GM12878 (cell line): ENCODE measurements at regions not wholly inside any gene's neighbourhood (a gene's known extent, or its start where the extent isn't known, plus 50 kb on each side); places are given as distances from the start of the nearest gene placed in this dataset.

Experiments
- ATAC-seq: fragments of 200-7000 bp; cut with Tn5 transposase; 3 replicates; pipeline ENCODE4 v1.9.1; 2020; ENCODE audit warnings: mild to moderate bottlenecking, moderate library complexity
- BruUV-seq: library from RNA; stranded (reverse); fragments of 400-500 nt; replicated peaks from 2 replicates; lab custom pipeline; 2021; lab: Mats Ljungman, UMichigan
- CTCF ChIA-PET: fragments of 300-600 bp; sonication (Branson Sonifier 250); formaldehyde crosslinking; extraction: SDS; loops from one replicate; lab custom pipeline; 2021; ENCODE audit warnings: inconsistent platforms; lab: Yijun Ruan, JAX
- POLR2A ChIA-PET: fragments of 350-600 bp; formaldehyde crosslinking; extraction: SDS; loops from one replicate; lab custom pipeline; 2021; ENCODE audit warnings: inconsistent platforms; lab: Charles Lee
- RAD21 ChIA-PET: fragments of 300-600 bp; sonication (Branson Sonifier 250); formaldehyde crosslinking; loops from one replicate; lab custom pipeline; 2023; ENCODE audit warnings: antibody characterized with exemption; ENCODE audit not compliant: unreplicated experiment; lab: Charles Lee
- SMC1A ChIA-PET: fragments of 300-600 bp; sonication (Branson Sonifier 250); formaldehyde crosslinking; loops from one replicate; lab custom pipeline; 2023; ENCODE audit not compliant: unreplicated experiment, uncharacterized antibody; lab: Charles Lee
- DNase-seq: peaks from one replicate; pipeline ENCODE4 v3.0.0-alpha.2; 2011; ENCODE audit warnings: low read depth, low spot score
- FAIRE-seq: peaks from 3 replicates; lab custom pipeline; 2011; peaks lifted over from hg19 to GRCh38; lab: Jason Lieb, UNC
- H2AFZ ChIP-seq: 2 replicates; pipeline ENCODE4 v1.6.0; 2011; ENCODE audit warnings: low read depth, low read length, control low read depth; ENCODE audit not compliant: control insufficient read depth
- H3K27ac ChIP-seq: 2 replicates; pipeline ENCODE4 v1.5.1; 2011; ENCODE audit warnings: control low read depth; ENCODE audit not compliant: control insufficient read depth, insufficient read depth
- H3K27me3 ChIP-seq, 2 experiments: replicated peaks in 1 of 2; 2 replicates each; pipeline versions ENCODE4 v1.6.0 to v1.6.1; 2011; ENCODE audit warnings: low read length in 1 of 2; ENCODE audit not compliant: control insufficient read depth in 2 of 2, insufficient read depth in 2 of 2
- H3K36me3 ChIP-seq, 2 experiments: 2 replicates each; pipeline ENCODE4 v1.5.1; 2011; ENCODE audit warnings: low read length in 1 of 2; ENCODE audit not compliant: control insufficient read depth in 2 of 2, insufficient read depth in 2 of 2
- H3K4me1 ChIP-seq: 2 replicates; pipeline ENCODE4 v1.6.1; 2011; ENCODE audit warnings: mild to moderate bottlenecking, low read length, moderate library complexity, mixed read lengths; ENCODE audit not compliant: control insufficient read depth, insufficient read depth
- H3K4me2 ChIP-seq: 2 replicates; pipeline ENCODE4 v1.6.0; 2011; ENCODE audit warnings: control low read depth; ENCODE audit not compliant: control insufficient read depth, insufficient read depth
- H3K4me3 ChIP-seq: fragments of 200-600 bp; sonication (generic); 2 replicates; pipeline ENCODE4 v1.5.1; 2016
- H3K79me2 ChIP-seq: 2 replicates; pipeline ENCODE4 v1.6.0; 2011; ENCODE audit warnings: low read length; ENCODE audit not compliant: control insufficient read depth, insufficient read depth
- H3K9ac ChIP-seq: 2 replicates; pipeline ENCODE4 v1.8.0; 2011; ENCODE audit warnings: low read length, control low read depth, mixed read lengths; ENCODE audit not compliant: control insufficient read depth, insufficient read depth
- H3K9me3 ChIP-seq: replicated peaks from 3 replicates; pipeline ENCODE4 v1.5.1; 2011; ENCODE audit warnings: mild to moderate bottlenecking, low read length; ENCODE audit not compliant: control insufficient read depth, insufficient read depth
- H4K20me1 ChIP-seq: 2 replicates; pipeline ENCODE4 v1.6.0; 2011; ENCODE audit not compliant: control insufficient read depth, insufficient read depth
- ASH2L ChIP-seq: fragments of 300-600, 200-600 bp; sonication (generic); IDR thresholded peaks from 2 replicates; pipeline ENCODE4 v1.6.1; 2017; ENCODE audit warnings: low read depth, mild to moderate bottlenecking, borderline replicate concordance
- ATF7 ChIP-seq: fragments of 450-650 bp; IDR thresholded peaks from 2 replicates; pipeline ENCODE4 v1.6.1; 2016; ENCODE audit warnings: low read depth, mild to moderate bottlenecking
- CBX5 ChIP-seq: sonication (generic); IDR thresholded peaks from 2 replicates; pipeline ENCODE4 v1.6.1; 2016; ENCODE audit warnings: low read depth, moderate library complexity, mild to moderate bottlenecking, inconsistent platforms
- NBN ChIP-seq: fragments of 450-650 bp; IDR thresholded peaks from 2 replicates; pipeline ENCODE4 v1.6.1; 2016
- POLR2AphosphoS2 ChIP-seq: IDR thresholded peaks from 2 replicates; pipeline ENCODE4 v1.6.1; 2011; ENCODE audit warnings: low read depth, mild to moderate bottlenecking, low read length, improper control_type of control experiment, moderate library complexity
- RBBP5 ChIP-seq: fragments of 200-600 bp; sonication (generic); conservative IDR thresholded peaks from 2 replicates; pipeline ENCODE4 v1.6.1; 2016
- TCF12 ChIP-seq: IDR thresholded peaks from 2 replicates; pipeline ENCODE4 v1.6.1; 2011; ENCODE audit warnings: low read depth, mild to moderate bottlenecking, low read length
- ZSCAN29 ChIP-seq: fragments of 450-650 bp; IDR thresholded peaks from 2 replicates; pipeline ENCODE4 v1.6.1; 2017; ENCODE audit warnings: mild to moderate bottlenecking, moderate library complexity
- WGBS: methylation state at CpG from one replicate; pipeline ENCODE4 v1.1.6; 2016; ENCODE audit warnings: low lambda C conversion rate; ENCODE audit not compliant: insufficient replicate concordance, insufficient coverage; ENCODE audit errors: missing lambda C conversion rate; 5-methylcytosine and 5-hydroxymethylcytosine counted together
- in situ Hi-C: fragments of 300-500 bp; cut with MboI; formaldehyde crosslinking; loops from 9 replicates; pipeline ENCODE4 v1.14.3; 2018; ENCODE audit warnings: mixed read lengths
- intact Hi-C: fragments of 100-400 bp; cut with micrococcal nuclease; formaldehyde crosslinking; loops from one replicate; pipeline ENCODE4 v1.14.2; 2022; ENCODE audit not compliant: unreplicated experiment
- TF ChIP-seq, protein P1 (sequence below): IDR thresholded peaks from 2 replicates; pipeline ENCODE4 v1.6.1; 2012; ENCODE audit warnings: improper control_type of control experiment, low read depth, low read length; ENCODE audit not compliant: insufficient replicate concordance
- TF ChIP-seq, protein P2 (sequence below): fragments of 150-350 bp; IDR thresholded peaks from 2 replicates; pipeline ENCODE4 v1.6.1; 2016; ENCODE audit warnings: low read depth, low read length
- TF ChIP-seq, protein P3 (sequence below): IDR thresholded peaks from 2 replicates; pipeline ENCODE4 v1.6.1; 2012; ENCODE audit warnings: low read length, inconsistent platforms
- TF ChIP-seq, protein P4 (sequence below): fragments of 450-650 bp; conservative IDR thresholded peaks from 2 replicates; pipeline ENCODE4 v1.6.1; 2017; ENCODE audit warnings: mild to moderate bottlenecking, moderate library complexity

DNA sequence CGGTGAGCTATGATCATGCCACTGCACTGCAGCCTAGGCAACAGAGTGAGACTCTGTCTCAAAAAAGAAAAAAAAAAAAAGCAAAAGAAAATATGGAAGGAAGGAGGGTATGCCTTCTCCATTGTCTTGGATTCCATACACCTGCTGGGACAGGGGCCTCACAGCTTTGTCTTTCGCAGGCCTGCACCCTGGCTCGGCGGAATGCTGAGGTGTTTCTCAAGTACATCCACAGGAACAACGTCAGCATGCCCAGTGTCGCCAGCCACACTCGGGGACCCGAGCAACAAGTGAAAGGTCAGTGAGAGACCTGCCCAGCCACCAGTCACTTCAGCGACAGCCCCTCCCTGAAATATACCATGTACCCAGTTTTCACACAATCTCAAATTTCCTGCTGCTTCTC is 288.5 kb upstream of the UMPS start (continued):
- TF ChIP-seq, protein P1, sequence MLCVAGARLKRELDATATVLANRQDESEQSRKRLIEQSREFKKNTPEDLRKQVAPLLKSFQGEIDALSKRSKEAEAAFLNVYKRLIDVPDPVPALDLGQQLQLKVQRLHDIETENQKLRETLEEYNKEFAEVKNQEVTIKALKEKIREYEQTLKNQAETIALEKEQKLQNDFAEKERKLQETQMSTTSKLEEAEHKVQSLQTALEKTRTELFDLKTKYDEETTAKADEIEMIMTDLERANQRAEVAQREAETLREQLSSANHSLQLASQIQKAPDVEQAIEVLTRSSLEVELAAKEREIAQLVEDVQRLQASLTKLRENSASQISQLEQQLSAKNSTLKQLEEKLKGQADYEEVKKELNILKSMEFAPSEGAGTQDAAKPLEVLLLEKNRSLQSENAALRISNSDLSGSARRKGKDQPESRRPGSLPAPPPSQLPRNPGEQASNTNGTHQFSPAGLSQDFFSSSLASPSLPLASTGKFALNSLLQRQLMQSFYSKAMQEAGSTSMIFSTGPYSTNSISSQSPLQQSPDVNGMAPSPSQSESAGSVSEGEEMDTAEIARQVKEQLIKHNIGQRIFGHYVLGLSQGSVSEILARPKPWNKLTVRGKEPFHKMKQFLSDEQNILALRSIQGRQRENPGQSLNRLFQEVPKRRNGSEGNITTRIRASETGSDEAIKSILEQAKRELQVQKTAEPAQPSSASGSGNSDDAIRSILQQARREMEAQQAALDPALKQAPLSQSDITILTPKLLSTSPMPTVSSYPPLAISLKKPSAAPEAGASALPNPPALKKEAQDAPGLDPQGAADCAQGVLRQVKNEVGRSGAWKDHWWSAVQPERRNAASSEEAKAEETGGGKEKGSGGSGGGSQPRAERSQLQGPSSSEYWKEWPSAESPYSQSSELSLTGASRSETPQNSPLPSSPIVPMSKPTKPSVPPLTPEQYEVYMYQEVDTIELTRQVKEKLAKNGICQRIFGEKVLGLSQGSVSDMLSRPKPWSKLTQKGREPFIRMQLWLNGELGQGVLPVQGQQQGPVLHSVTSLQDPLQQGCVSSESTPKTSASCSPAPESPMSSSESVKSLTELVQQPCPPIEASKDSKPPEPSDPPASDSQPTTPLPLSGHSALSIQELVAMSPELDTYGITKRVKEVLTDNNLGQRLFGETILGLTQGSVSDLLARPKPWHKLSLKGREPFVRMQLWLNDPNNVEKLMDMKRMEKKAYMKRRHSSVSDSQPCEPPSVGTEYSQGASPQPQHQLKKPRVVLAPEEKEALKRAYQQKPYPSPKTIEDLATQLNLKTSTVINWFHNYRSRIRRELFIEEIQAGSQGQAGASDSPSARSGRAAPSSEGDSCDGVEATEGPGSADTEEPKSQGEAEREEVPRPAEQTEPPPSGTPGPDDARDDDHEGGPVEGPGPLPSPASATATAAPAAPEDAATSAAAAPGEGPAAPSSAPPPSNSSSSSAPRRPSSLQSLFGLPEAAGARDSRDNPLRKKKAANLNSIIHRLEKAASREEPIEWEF = no peak

DNA sequence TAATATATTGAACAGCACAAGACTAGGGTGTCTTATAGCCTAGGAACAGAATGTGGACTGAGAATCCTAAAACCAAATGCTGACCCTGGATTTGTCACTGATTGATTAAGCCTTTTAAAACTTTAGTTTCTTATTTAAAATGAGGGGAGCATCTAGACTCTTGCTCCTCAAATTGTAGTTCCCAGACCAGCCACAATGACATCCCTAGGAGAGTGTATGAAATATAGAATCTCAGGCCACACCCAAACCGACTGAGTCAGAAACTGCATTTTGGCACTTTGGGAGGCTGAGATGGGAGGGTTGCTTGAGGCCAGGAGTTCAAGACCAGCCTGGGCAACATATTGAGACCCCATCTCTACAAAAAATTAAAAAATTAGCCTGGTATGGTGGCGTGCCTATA is 287.8 kb upstream of the UMPS start:
- CTCF ChIA-PET = interaction anchor here (3.1 kb wide), 1 partner anchor 26 kb away, joined by 10 read pairs; no protein-coding TSS in a partner anchor
- WGBS = 11% methylated on average over 2 of the region's 2 CpGs
- in situ Hi-C loops = no loop called here
- Histone ChIP-seq H3K4me1 (no peaks in the 10 kb centered on the region), H3K9ac (no peak overlapping the region), H3K27ac (no peak overlapping the region), H3K79me2 (no peaks in the 10 kb centered on the region), H3K4me2 (no peak overlapping the region), H3K9me3 (no peaks in the 10 kb centered on the region), H3K36me3 (no peaks in the 10 kb centered on the region), H2AFZ (no peak overlapping the region), H3K27me3 (no peaks in the 10 kb centered on the region; a peak in 1 of 4 replicates), H3K4me3 (no peak overlapping the region), H4K20me1 (no peaks in the 10 kb centered on the region)
- DNase-seq (no peak), FAIRE-seq (no peak), ATAC-seq (no peak)
- no TSS peak for BruUV-seq
- POLR2A ChIA-PET = no interaction called here
- SMC1A ChIA-PET = interaction anchor here (0.7 kb wide), 1 partner anchor 86 kb away, joined by 3 read pairs; no protein-coding TSS in a partner anchor
- RAD21 ChIA-PET = no interaction called here
- intact Hi-C loops = no loop called here
- no peak for TF ChIP-seq CBX5
- no peak for TF ChIP-seq ATF7
- no peak for TF ChIP-seq ASH2L
- TF ChIP-seq ZSCAN29 = no peak
- TF ChIP-seq, protein P2, sequence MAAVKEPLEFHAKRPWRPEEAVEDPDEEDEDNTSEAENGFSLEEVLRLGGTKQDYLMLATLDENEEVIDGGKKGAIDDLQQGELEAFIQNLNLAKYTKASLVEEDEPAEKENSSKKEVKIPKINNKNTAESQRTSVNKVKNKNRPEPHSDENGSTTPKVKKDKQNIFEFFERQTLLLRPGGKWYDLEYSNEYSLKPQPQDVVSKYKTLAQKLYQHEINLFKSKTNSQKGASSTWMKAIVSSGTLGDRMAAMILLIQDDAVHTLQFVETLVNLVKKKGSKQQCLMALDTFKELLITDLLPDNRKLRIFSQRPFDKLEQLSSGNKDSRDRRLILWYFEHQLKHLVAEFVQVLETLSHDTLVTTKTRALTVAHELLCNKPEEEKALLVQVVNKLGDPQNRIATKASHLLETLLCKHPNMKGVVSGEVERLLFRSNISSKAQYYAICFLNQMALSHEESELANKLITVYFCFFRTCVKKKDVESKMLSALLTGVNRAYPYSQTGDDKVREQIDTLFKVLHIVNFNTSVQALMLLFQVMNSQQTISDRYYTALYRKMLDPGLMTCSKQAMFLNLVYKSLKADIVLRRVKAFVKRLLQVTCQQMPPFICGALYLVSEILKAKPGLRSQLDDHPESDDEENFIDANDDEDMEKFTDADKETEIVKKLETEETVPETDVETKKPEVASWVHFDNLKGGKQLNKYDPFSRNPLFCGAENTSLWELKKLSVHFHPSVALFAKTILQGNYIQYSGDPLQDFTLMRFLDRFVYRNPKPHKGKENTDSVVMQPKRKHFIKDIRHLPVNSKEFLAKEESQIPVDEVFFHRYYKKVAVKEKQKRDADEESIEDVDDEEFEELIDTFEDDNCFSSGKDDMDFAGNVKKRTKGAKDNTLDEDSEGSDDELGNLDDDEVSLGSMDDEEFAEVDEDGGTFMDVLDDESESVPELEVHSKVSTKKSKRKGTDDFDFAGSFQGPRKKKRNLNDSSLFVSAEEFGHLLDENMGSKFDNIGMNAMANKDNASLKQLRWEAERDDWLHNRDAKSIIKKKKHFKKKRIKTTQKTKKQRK = no peak
- no peak for TF ChIP-seq POLR2AphosphoS2
- TF ChIP-seq, protein P3, sequence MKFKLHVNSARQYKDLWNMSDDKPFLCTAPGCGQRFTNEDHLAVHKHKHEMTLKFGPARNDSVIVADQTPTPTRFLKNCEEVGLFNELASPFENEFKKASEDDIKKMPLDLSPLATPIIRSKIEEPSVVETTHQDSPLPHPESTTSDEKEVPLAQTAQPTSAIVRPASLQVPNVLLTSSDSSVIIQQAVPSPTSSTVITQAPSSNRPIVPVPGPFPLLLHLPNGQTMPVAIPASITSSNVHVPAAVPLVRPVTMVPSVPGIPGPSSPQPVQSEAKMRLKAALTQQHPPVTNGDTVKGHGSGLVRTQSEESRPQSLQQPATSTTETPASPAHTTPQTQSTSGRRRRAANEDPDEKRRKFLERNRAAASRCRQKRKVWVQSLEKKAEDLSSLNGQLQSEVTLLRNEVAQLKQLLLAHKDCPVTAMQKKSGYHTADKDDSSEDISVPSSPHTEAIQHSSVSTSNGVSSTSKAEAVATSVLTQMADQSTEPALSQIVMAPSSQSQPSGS = no peak
- no peak for TF ChIP-seq RBBP5
- no peak for TF ChIP-seq TCF12
- TF ChIP-seq, protein P4, sequence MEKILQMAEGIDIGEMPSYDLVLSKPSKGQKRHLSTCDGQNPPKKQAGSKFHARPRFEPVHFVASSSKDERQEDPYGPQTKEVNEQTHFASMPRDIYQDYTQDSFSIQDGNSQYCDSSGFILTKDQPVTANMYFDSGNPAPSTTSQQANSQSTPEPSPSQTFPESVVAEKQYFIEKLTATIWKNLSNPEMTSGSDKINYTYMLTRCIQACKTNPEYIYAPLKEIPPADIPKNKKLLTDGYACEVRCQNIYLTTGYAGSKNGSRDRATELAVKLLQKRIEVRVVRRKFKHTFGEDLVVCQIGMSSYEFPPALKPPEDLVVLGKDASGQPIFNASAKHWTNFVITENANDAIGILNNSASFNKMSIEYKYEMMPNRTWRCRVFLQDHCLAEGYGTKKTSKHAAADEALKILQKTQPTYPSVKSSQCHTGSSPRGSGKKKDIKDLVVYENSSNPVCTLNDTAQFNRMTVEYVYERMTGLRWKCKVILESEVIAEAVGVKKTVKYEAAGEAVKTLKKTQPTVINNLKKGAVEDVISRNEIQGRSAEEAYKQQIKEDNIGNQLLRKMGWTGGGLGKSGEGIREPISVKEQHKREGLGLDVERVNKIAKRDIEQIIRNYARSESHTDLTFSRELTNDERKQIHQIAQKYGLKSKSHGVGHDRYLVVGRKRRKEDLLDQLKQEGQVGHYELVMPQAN = no peak
- no peak for TF ChIP-seq NBN
